ENCODE measurements at regions not wholly inside any gene's neighbourhood (a gene's known extent, or its start where the extent isn't known, plus 50 kb on each side); places are given as distances from the start of the nearest gene placed in this dataset.
"Not testable (repeated sequence)": the region's sequence is repeated elsewhere in the genome, so short reads cannot be mapped to it uniquely, and the experiment has no call there.

GRCh38 chr7:1302936-1303335, 70.3 kb downstream of the UNCX start (continued):
- TF ChIP-seq IRF3 (IDR thresholded peaks at IDR 0.05; ENCODE audit: low read depth, low read length) (no peak), TAF1 (IDR thresholded peaks at IDR 0.05; ENCODE audit: borderline replicate concordance, low read depth, low read length) (no peak), JUND (IDR thresholded peaks at IDR 0.05) (no peak)

GRCh38 chr7:1304011-1304410, 71.3 kb downstream of the UNCX start:
- H2AFZ ChIP-seq (ENCODE audit: low read depth); H3K9me2 ChIP-seq; H3K27ac ChIP-seq (ENCODE audit: low read depth in 2 of 2, low read length in 1 of 2); H3K9ac ChIP-seq; CTCF ChIA-PET; H3F3A ChIP-seq (replicated peaks; ENCODE audit: insufficient read depth); H3K36me3 ChIP-seq (replicated peaks in 1 of 2; ENCODE audit: control insufficient read depth in 1 of 2, insufficient read depth in 2 of 2, low read length in 1 of 2); H3K79me2 ChIP-seq (ENCODE audit: insufficient read depth); H3K9me3 ChIP-seq; H4K20me1 ChIP-seq (ENCODE audit: insufficient read depth); DNase-seq; H3K4me1 ChIP-seq (ENCODE audit: control insufficient read depth in 1 of 2, insufficient read depth in 2 of 2, low read depth in 1 of 2, low read length in 1 of 2); POLR2A ChIA-PET; H3K4me2 ChIP-seq; H3K4me3 ChIP-seq (ENCODE audit: low read depth in 2 of 2, low read length in 1 of 2): not testable (repeated sequence)
- WGBS (ENCODE audit: low lambda C conversion rate), result 28% methylated on average over 15 of the region's 15 CpGs
- H3K27me3 ChIP-seq (ENCODE audit: insufficient read depth), result peaks cover 68% of the 10 kb centered on the region

- 16% methylated on average over 5 of the region's 5 CpGs for WGBS (ENCODE audit: low lambda C conversion rate)
- H3K27me3 ChIP-seq (ENCODE audit: insufficient read depth), result peaks cover 65% of the 10 kb centered on the region
- H3K9ac ChIP-seq, result no peak overlapping the region
- no peak overlapping the region for H2AFZ ChIP-seq (ENCODE audit: low read depth)
- no peak overlapping the region for H3K27ac ChIP-seq (ENCODE audit: low read depth in 2 of 2, low read length in 1 of 2)
- H3K4me1 ChIP-seq (ENCODE audit: control insufficient read depth in 1 of 2, insufficient read depth in 2 of 2, low read depth in 1 of 2, low read length in 1 of 2), result no peaks in the 10 kb centered on the region
- H3K9me3 ChIP-seq, result no peaks in the 10 kb centered on the region
- H3K4me3 ChIP-seq (ENCODE audit: low read depth in 2 of 2, low read length in 1 of 2), result no peak overlapping the region
- no peaks in the 10 kb centered on the region for H4K20me1 ChIP-seq (ENCODE audit: insufficient read depth)
- no peaks in the 10 kb centered on the region for H3F3A ChIP-seq (replicated peaks; ENCODE audit: insufficient read depth)
- no peaks in the 10 kb centered on the region for H3K36me3 ChIP-seq (replicated peaks in 1 of 2; ENCODE audit: control insufficient read depth in 1 of 2, insufficient read depth in 2 of 2, low read length in 1 of 2)
- no peak overlapping the region for H3K4me2 ChIP-seq
- CTCF ChIA-PET, result interaction anchor here (1.3 kb wide), 1 partner anchor 13 kb away, joined by 3 read pairs; no protein-coding TSS in a partner anchor
- H3K79me2 ChIP-seq (ENCODE audit: insufficient read depth), result no peaks in the 10 kb centered on the region
- no peak for DNase-seq
- TF ChIP-seq NRF1 (IDR thresholded peaks at IDR 0.05; ENCODE audit: low read depth, low read length) (no peak), POLR2AphosphoS5 (IDR thresholded peaks at IDR 0.05; ENCODE audit: low read depth, low read length) (no peak), EP300 (IDR thresholded peaks at IDR 0.05; ENCODE audit: borderline replicate concordance in 1 of 2, low read depth in 1 of 2, low read length in 1 of 2) (no peak), MXI1 (IDR thresholded peaks at IDR 0.05; ENCODE audit: low read depth, low read length) (no peak), USF1 (IDR thresholded peaks at IDR 0.05; ENCODE audit: borderline replicate concordance, low read depth) (no peak), JUND (IDR thresholded peaks at IDR 0.05) (no peak), GABPA (IDR thresholded peaks at IDR 0.05; ENCODE audit: low read depth) (no peak), PBX3 (IDR thresholded peaks at IDR 0.05) (no peak), GATA2 (CRISPR knock-in tag; IDR thresholded peaks at IDR 0.05) (no peak), FOXJ3 (CRISPR knock-in tag; IDR thresholded peaks at IDR 0.05) (no peak), MAX (IDR thresholded peaks at IDR 0.05; ENCODE audit: low read depth) (no peak), RXRA (IDR thresholded peaks at IDR 0.05; ENCODE audit: borderline replicate concordance, low read depth) (no peak), CTCF (IDR thresholded peaks at IDR 0.05) (no peak), SIN3A (IDR thresholded peaks at IDR 0.05; ENCODE audit: borderline replicate concordance, low read depth, low read length) (no peak), ELF1 (IDR thresholded peaks at IDR 0.05) (no peak), RAD21 (IDR thresholded peaks at IDR 0.05; ENCODE audit: low read length) (no peak), IRF3 (IDR thresholded peaks at IDR 0.05; ENCODE audit: low read depth, low read length) (no peak), NFIC (IDR thresholded peaks at IDR 0.05; ENCODE audit: borderline replicate concordance) (no peak), EZH2phosphoT487 (IDR thresholded peaks at IDR 0.05; ENCODE audit: borderline replicate concordance, low read depth) (no peak), RCOR1 (IDR thresholded peaks at IDR 0.05; ENCODE audit: low read length) (no peak)
- POLR2A ChIA-PET, result no interaction called here
- no peaks in the 10 kb centered on the region for H3K9me2 ChIP-seq
Observed at GRCh38 chr7:1305873-1306272, 73.2 kb downstream of the UNCX start.
